H9 (cell line): ENCODE measurements at regions not wholly inside any gene's neighbourhood (a gene's known extent, or its start where the extent isn't known, plus 50 kb on each side); places are given as distances from the start of the nearest gene placed in this dataset.

ENCODE experiments used
- DNase-seq: peaks from one replicate; pipeline ENCODE4 v3.0.0-alpha.2; 2017
- H2AFZ ChIP-seq: one replicate; pipeline ENCODE4 v1.6.1; 2013; ENCODE audit warnings: mild to moderate bottlenecking, low read length, control low read depth, moderate library complexity
- H2AK5ac ChIP-seq: 2 replicates; pipeline ENCODE4 v1.6.1; 2013; ENCODE audit warnings: low read length, control low read depth, mixed read lengths; ENCODE audit not compliant: insufficient read length
- H2BK120ac ChIP-seq: one replicate; pipeline ENCODE4 v1.6.1; 2013; ENCODE audit warnings: low read depth, mild to moderate bottlenecking, low read length, control low read depth, inconsistent platforms; ENCODE audit not compliant: poor library complexity, severe bottlenecking
- H2BK12ac ChIP-seq: 2 replicates; pipeline ENCODE4 v1.6.1; 2013; ENCODE audit warnings: low read length, control low read depth, mixed read lengths, low read depth; ENCODE audit not compliant: insufficient read length
- H2BK15ac ChIP-seq: 2 replicates; pipeline ENCODE4 v1.6.1; 2013; ENCODE audit warnings: low read depth, low read length, control low read depth
- H2BK20ac ChIP-seq: one replicate; pipeline ENCODE4 v1.6.1; 2013; ENCODE audit warnings: low read depth, mild to moderate bottlenecking, low read length, control low read depth, inconsistent platforms; ENCODE audit not compliant: poor library complexity, severe bottlenecking
- H2BK5ac ChIP-seq: 2 replicates; pipeline ENCODE4 v1.6.1; 2013; ENCODE audit warnings: low read length, control low read depth, mixed read lengths; ENCODE audit not compliant: insufficient read length
- H3K14ac ChIP-seq: 2 replicates; pipeline ENCODE4 v1.6.1; 2013; ENCODE audit warnings: low read length, control low read depth; ENCODE audit not compliant: insufficient read depth
- H3K18ac ChIP-seq: 2 replicates; pipeline ENCODE4 v1.6.1; 2013; ENCODE audit warnings: low read depth, mild to moderate bottlenecking, mixed read lengths, low read length, control low read depth; ENCODE audit not compliant: insufficient read length
- H3K23ac ChIP-seq: 2 replicates; pipeline ENCODE4 v1.6.1; 2013; ENCODE audit warnings: low read length, control low read depth, mixed read lengths, low read depth; ENCODE audit not compliant: insufficient read length
- H3K23me2 ChIP-seq: 2 replicates; pipeline ENCODE4 v1.6.1; 2013; ENCODE audit warnings: low read depth, mild to moderate bottlenecking, mixed read lengths, low read length, control low read depth; ENCODE audit not compliant: insufficient read length, poor library complexity, severe bottlenecking
- H3K27ac ChIP-seq: 2 replicates; pipeline ENCODE4 v1.5.1; 2013; ENCODE audit warnings: low read length, control low read depth, mixed read lengths, low read depth; ENCODE audit not compliant: insufficient read length
- H3K27me3 ChIP-seq: 2 replicates; pipeline ENCODE4 v1.6.1; 2013; ENCODE audit warnings: low read length, control low read depth, inconsistent platforms; ENCODE audit not compliant: insufficient read depth
- H3K4ac ChIP-seq: 2 replicates; pipeline ENCODE4 v1.6.1; 2013; ENCODE audit warnings: low read depth, mild to moderate bottlenecking, control low read depth, inconsistent platforms, low read length, moderate library complexity
- H3K4me1 ChIP-seq: 2 replicates; pipeline ENCODE4 v1.6.1; 2013; ENCODE audit warnings: low read length, control low read depth, inconsistent platforms; ENCODE audit not compliant: insufficient read depth
- H3K4me2 ChIP-seq: 2 replicates; pipeline ENCODE4 v1.6.1; 2013; ENCODE audit warnings: low read length, control low read depth, mixed read lengths; ENCODE audit not compliant: insufficient read length, insufficient read depth
- H3K56ac ChIP-seq: 2 replicates; pipeline ENCODE4 v1.6.1; 2013; ENCODE audit warnings: low read depth, mild to moderate bottlenecking, mixed read lengths, low read length, control low read depth; ENCODE audit not compliant: insufficient read length
- H3K79me1 ChIP-seq: 2 replicates; pipeline ENCODE4 v1.6.1; 2013; ENCODE audit warnings: low read depth, mild to moderate bottlenecking, moderate library complexity, low read length, control low read depth, inconsistent platforms; ENCODE audit not compliant: insufficient read depth, poor library complexity, severe bottlenecking
- H3K79me2 ChIP-seq: 2 replicates; pipeline ENCODE4 v1.6.1; 2013; ENCODE audit warnings: low read length, control low read depth, inconsistent platforms; ENCODE audit not compliant: insufficient read depth
- H3K9ac ChIP-seq: 2 replicates; pipeline ENCODE4 v1.6.1; 2013; ENCODE audit warnings: low read length, control low read depth, mixed read lengths; ENCODE audit not compliant: insufficient read length; ENCODE audit errors: extremely low read depth
- H3K9me3 ChIP-seq: one replicate; pipeline ENCODE4 v1.6.1; 2013; ENCODE audit warnings: low read depth, low read length, inconsistent platforms; ENCODE audit not compliant: control insufficient read depth
- H3T11ph ChIP-seq: one replicate; pipeline ENCODE4 v1.6.1; 2013; ENCODE audit warnings: mild to moderate bottlenecking, low read length, control low read depth, inconsistent platforms
- H4K20me1 ChIP-seq: one replicate; pipeline ENCODE4 v1.6.1; 2013; ENCODE audit not compliant: control insufficient read depth, insufficient read length, insufficient read depth
- H4K5ac ChIP-seq: 2 replicates; pipeline ENCODE4 v1.6.1; 2013; ENCODE audit warnings: low read depth, mild to moderate bottlenecking, mixed read lengths, low read length, control low read depth; ENCODE audit not compliant: insufficient read length
- H4K8ac ChIP-seq: replicated peaks from 2 replicates; pipeline ENCODE4 v1.6.1; 2013; ENCODE audit warnings: low read length, control low read depth, mixed read lengths, low read depth; ENCODE audit not compliant: insufficient read length
- H4K91ac ChIP-seq: 2 replicates; pipeline ENCODE4 v1.6.1; 2013; ENCODE audit warnings: low read depth, mild to moderate bottlenecking, moderate library complexity, mixed read lengths, low read length, control low read depth; ENCODE audit not compliant: insufficient read length
- H3K27ac Mint-ChIP-seq, 3 experiments: 2 replicates in 2 of 3; 3 replicates in 1 of 3; pipeline ENCODE4 v1.8.0; 2020 to 2021; ENCODE audit warnings: mixed read lengths in 3 of 3, mild to moderate bottlenecking in 1 of 3, moderate library complexity in 1 of 3
- H3K27me3 Mint-ChIP-seq: 2 replicates; pipeline ENCODE4 v1.8.0; 2021; ENCODE audit warnings: low read depth, mild to moderate bottlenecking, moderate library complexity, mixed read lengths
- H3K36me3 Mint-ChIP-seq, 3 experiments: 2 replicates in 2 of 3; 3 replicates in 1 of 3; pipeline ENCODE4 v1.8.0; 2020 to 2021; ENCODE audit warnings: low read depth in 3 of 3, mixed read lengths in 3 of 3; ENCODE audit not compliant: insufficient read depth in 1 of 3
- H3K4me1 Mint-ChIP-seq, 2 experiments: 2 replicates each; pipeline ENCODE4 v1.8.0; 2020; ENCODE audit warnings: mixed read lengths in 2 of 2
- H3K4me3 Mint-ChIP-seq, 2 experiments: 2 replicates in 1 of 2; 3 replicates in 1 of 2; pipeline ENCODE4 v1.8.0; 2020 to 2021; ENCODE audit warnings: mild to moderate bottlenecking in 2 of 2, mixed read lengths in 2 of 2, moderate library complexity in 1 of 2
- H3K9me3 Mint-ChIP-seq, 2 experiments: 2 replicates in 1 of 2; 3 replicates in 1 of 2; pipeline ENCODE4 v1.8.0; 2020; ENCODE audit warnings: mild to moderate bottlenecking in 2 of 2, mixed read lengths in 2 of 2, moderate library complexity in 1 of 2
- CTCF ChIP-seq: fragments of 200-600 bp; sonication (generic); conservative IDR thresholded peaks from 3 replicates; pipeline ENCODE4 v1.8.0; 2021; ENCODE audit warnings: antibody characterized with exemption, mild to moderate bottlenecking
- WGBS: extraction: QIAGEN DNeasy Blood & Tissue Kit; methylation state at CpG from one replicate; pipeline ENCODE4 v1.1.7; 2013; ENCODE audit warnings: missing lambda C conversion rate, low lambda C conversion rate, mixed read lengths; ENCODE audit not compliant: insufficient read length; ENCODE audit errors: extremely low coverage; 5-methylcytosine and 5-hydroxymethylcytosine counted together

- H3K23me2 ChIP-seq, result no peaks in the 10 kb centered on the region
- no peak overlapping the region for H3T11ph ChIP-seq
- no peak overlapping the region for H2BK15ac ChIP-seq
- no peak overlapping the region for H2AFZ ChIP-seq
- no peak overlapping the region for H3K27ac ChIP-seq
- no peak for DNase-seq
- H2BK12ac ChIP-seq, result no peak overlapping the region
- no peaks in the 10 kb centered on the region for H3K4me1 ChIP-seq
- H3K23ac ChIP-seq, result no peak overlapping the region
- no peaks in the 10 kb centered on the region for H3K9me3 ChIP-seq
- WGBS, result no CpG with 5 or more reads among the region's 6 CpGs
- no peak overlapping the region for H3K56ac ChIP-seq
- no peak overlapping the region for H4K5ac ChIP-seq
- H3K9me3 Mint-ChIP-seq, result peaks cover 5 to 15% of the 10 kb centered on the region in 2 experiments
- no peak overlapping the region for H2AK5ac ChIP-seq
- H4K8ac ChIP-seq, result no peak overlapping the region
- H4K91ac ChIP-seq, result no peak overlapping the region
- no peak overlapping the region for H3K4me3 Mint-ChIP-seq
- no peak overlapping the region for H2BK20ac ChIP-seq
- H2BK5ac ChIP-seq, result no peak overlapping the region
- no peak overlapping the region for H3K27ac Mint-ChIP-seq
- H3K79me1 ChIP-seq, result no peaks in the 10 kb centered on the region
- H3K14ac ChIP-seq, result no peak overlapping the region
- H3K79me2 ChIP-seq, result no peaks in the 10 kb centered on the region
- TF ChIP-seq CTCF, result no peak
- H3K4ac ChIP-seq, result no peak overlapping the region
- peaks cover 17% of the 10 kb centered on the region for H3K27me3 Mint-ChIP-seq
- H3K4me2 ChIP-seq, result no peak overlapping the region
- H3K4me1 Mint-ChIP-seq, result peaks cover 11 to 20% of the 10 kb centered on the region in 2 experiments
- H2BK120ac ChIP-seq, result no peak overlapping the region
- no peak overlapping the region for H3K9ac ChIP-seq
- no peaks in the 10 kb centered on the region for H4K20me1 ChIP-seq
- H3K36me3 Mint-ChIP-seq, result peaks cover 0 to 5% (median 1%) of the 10 kb centered on the region in 3 experiments; a peak in 2 of 7 replicates
- H3K18ac ChIP-seq, result no peak overlapping the region
- no peaks in the 10 kb centered on the region for H3K27me3 ChIP-seq
These were observed 77.8 kb upstream of the DMRT1 start for GRCh38 chr9:763692-764091.
